ENCODE measurements at regions not wholly inside any gene's neighbourhood (a gene's known extent, or its start where the extent isn't known, plus 50 kb on each side); places are given as distances from the start of the nearest gene placed in this dataset.

DNA sequence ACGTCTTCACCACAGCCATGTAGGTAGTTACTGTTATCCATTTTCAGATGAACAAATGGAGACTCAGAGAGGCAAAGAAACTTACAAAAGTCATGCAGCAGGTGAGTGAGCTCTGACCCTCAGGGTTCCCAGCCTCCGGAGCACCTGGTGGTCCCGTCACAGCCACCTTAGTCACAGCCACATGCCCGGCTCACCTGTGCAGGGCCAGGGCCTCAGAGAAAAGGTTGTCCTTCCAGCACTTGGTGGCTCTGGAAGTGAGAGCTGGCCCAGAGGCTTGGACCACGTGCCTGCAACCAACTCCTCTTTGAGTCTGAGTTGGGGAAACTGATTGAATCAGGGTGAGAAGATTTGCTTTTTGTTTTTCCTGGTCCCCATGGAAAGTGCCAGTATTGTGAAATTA lies 189.3 kb downstream of the GLI2 start:
- no peaks in the 10 kb centered on the region for H3K4me1 ChIP-seq
- no peak overlapping the region for H3K4me2 ChIP-seq (ENCODE audit: low read length)
- no peak overlapping the region for H3K4me3 ChIP-seq (ENCODE audit: low read depth, low read length)
- H3K9me3 ChIP-seq (ENCODE audit: control insufficient read depth, low read length): no peaks in the 10 kb centered on the region
- no peak overlapping the region for H3K9ac ChIP-seq
- no peaks in the 10 kb centered on the region for H3K79me2 ChIP-seq
- no peak overlapping the region for H2AFZ ChIP-seq
- H3K27ac ChIP-seq: no peak overlapping the region
- H3K36me3 ChIP-seq (ENCODE audit: control insufficient read depth, insufficient read depth, low read length): no peaks in the 10 kb centered on the region
- TF ChIP-seq CTCF (IDR thresholded peaks at IDR 0.05): no peak
- H3K27me3 ChIP-seq (ENCODE audit: control insufficient read depth, insufficient read depth, low read length): no peaks in the 10 kb centered on the region

DNA sequence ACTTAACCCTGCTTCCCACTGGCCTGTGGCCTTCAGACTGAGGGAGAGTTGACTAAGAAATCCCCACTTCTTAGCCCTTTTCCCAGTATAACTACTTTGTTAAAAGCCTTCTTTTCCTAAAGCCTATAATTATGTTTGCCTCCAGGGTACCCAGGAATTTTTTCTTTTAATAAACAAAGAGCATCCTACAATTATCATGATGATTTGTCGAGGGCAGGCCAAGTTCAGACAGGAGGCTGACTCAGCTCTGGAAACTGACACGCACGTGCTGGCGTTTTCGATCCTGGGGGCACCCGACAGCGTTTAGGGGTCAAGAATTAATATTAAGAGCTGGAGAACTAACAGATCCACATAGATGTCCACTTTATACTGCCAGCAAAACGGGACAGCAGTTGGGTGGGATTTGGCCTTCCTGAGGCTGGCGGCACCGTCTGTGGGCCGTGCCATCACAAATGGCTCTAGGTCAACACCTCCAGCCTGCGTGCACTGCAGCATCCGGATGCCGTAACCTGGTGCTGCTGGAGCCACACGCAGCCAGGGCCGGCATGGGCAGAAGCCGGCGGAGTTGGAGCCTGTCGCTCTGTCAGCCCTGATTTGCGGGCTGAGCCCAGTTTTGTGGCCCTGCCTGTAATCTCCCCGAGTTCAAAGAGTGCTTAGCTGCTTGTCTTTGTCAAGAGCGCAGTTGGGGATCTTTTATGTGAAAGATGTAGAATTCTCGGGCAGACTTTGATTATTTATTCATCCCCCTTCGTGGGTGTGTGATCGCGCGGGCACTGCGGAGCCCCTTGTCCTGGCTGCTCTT lies 191.0 kb downstream of the GLI2 start:
- no peak overlapping the region for H3K4me3 ChIP-seq (ENCODE audit: low read depth, low read length)
- H3K9me3 ChIP-seq (ENCODE audit: control insufficient read depth, low read length): no peaks in the 10 kb centered on the region
- no peaks in the 10 kb centered on the region for H3K4me1 ChIP-seq
- H2AFZ ChIP-seq: no peak overlapping the region
- no peak overlapping the region for H3K9ac ChIP-seq
- TF ChIP-seq CTCF (IDR thresholded peaks at IDR 0.05): no peak
- H3K36me3 ChIP-seq (ENCODE audit: control insufficient read depth, insufficient read depth, low read length): no peaks in the 10 kb centered on the region
- no peak overlapping the region for H3K4me2 ChIP-seq (ENCODE audit: low read length)
- H3K27me3 ChIP-seq (ENCODE audit: control insufficient read depth, insufficient read depth, low read length): no peaks in the 10 kb centered on the region
- no peak overlapping the region for H3K27ac ChIP-seq
- H3K79me2 ChIP-seq: no peaks in the 10 kb centered on the region

GRCh38 chr2:120927265-120927628 lies 191.6 kb downstream of the GLI2 start:
- Histone ChIP-seq H3K4me1 (no peaks in the 10 kb centered on the region), H3K27ac (no peak overlapping the region), H3K9ac (no peak overlapping the region), H3K9me3 (ENCODE audit: control insufficient read depth, low read length) (no peaks in the 10 kb centered on the region), H2AFZ (no peak overlapping the region), H3K36me3 (ENCODE audit: control insufficient read depth, insufficient read depth, low read length) (no peaks in the 10 kb centered on the region), H3K4me2 (ENCODE audit: low read length) (no peak overlapping the region), H3K4me3 (ENCODE audit: low read depth, low read length) (no peak overlapping the region), H3K79me2 (no peaks in the 10 kb centered on the region), H3K27me3 (ENCODE audit: control insufficient read depth, insufficient read depth, low read length) (no peaks in the 10 kb centered on the region)
- no peak for TF ChIP-seq CTCF (IDR thresholded peaks at IDR 0.05)

GRCh38 chr2:120929829-120930228 lies 194.2 kb downstream of the GLI2 start:
- Histone ChIP-seq H3K9me3 (ENCODE audit: control insufficient read depth, low read length) (no peaks in the 10 kb centered on the region), H2AFZ (no peak overlapping the region), H3K4me1 (no peaks in the 10 kb centered on the region), H3K9ac (no peak overlapping the region), H3K27me3 (ENCODE audit: control insufficient read depth, insufficient read depth, low read length) (no peaks in the 10 kb centered on the region), H3K27ac (no peak overlapping the region), H3K4me3 (ENCODE audit: low read depth, low read length) (no peak overlapping the region), H3K36me3 (ENCODE audit: control insufficient read depth, insufficient read depth, low read length) (no peaks in the 10 kb centered on the region), H3K79me2 (no peaks in the 10 kb centered on the region), H3K4me2 (ENCODE audit: low read length) (no peak overlapping the region)
- no peak for TF ChIP-seq CTCF (IDR thresholded peaks at IDR 0.05)

DNA sequence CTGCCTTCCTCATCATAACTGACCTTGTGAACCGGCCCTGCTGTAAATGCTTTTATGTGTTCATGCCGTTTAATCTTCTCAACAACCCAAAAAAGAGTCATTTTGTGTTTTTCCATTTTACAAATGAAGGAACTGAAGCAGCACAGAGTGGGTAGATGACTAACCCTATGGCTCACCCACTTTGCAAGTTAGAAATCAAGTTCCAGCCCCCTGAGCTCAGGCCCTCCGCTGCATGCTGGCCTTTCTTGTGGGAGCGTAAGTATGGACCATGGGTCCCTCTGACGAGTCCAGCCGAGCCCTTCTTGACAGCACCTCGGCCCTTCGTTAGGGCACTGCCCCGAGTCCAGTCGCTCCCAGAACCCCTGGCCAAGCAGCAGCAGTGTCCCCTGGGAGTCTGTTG lies 194.6 kb downstream of the GLI2 start:
- Histone ChIP-seq H3K4me1 (no peaks in the 10 kb centered on the region), H3K79me2 (no peaks in the 10 kb centered on the region), H3K27me3 (ENCODE audit: control insufficient read depth, insufficient read depth, low read length) (no peaks in the 10 kb centered on the region), H3K4me3 (ENCODE audit: low read depth, low read length) (no peak overlapping the region), H3K4me2 (ENCODE audit: low read length) (no peak overlapping the region), H3K27ac (no peak overlapping the region), H3K9me3 (ENCODE audit: control insufficient read depth, low read length) (no peaks in the 10 kb centered on the region), H3K36me3 (ENCODE audit: control insufficient read depth, insufficient read depth, low read length) (no peaks in the 10 kb centered on the region), H2AFZ (no peak overlapping the region), H3K9ac (no peak overlapping the region)
- TF ChIP-seq CTCF (IDR thresholded peaks at IDR 0.05): no peak

All from parathyroid adenoma (tissue), 2 donors.